ENCODE measurements at regions not wholly inside any gene's neighbourhood (a gene's known extent, or its start where the extent isn't known, plus 50 kb on each side); places are given as distances from the start of the nearest gene placed in this dataset.

- Mint-ChIP-seq H3K4me1 (peaks cover 2% of the 10 kb centered on the region), H3K4me3 (no peak overlapping the region), H3K27ac (no peak overlapping the region), H3K27me3 (peaks cover 11% of the 10 kb centered on the region), H3K36me3 (ENCODE audit: low read depth) (peaks cover 3% of the 10 kb centered on the region)
- ATAC-seq, result no peak
- DNase-seq, result no peak
- H3K9me3 ChIP-seq (ENCODE audit: control insufficient read depth, low read length, poor library complexity, severe bottlenecking), result no peaks in the 10 kb centered on the region
Measured at GRCh38 chr17:77748436-77748835, 210.1 kb upstream of the TNRC6C start.

- no peaks in the 10 kb centered on the region for H3K9me3 ChIP-seq (ENCODE audit: control insufficient read depth, low read length, poor library complexity, severe bottlenecking)
- Mint-ChIP-seq H3K4me3 (no peak overlapping the region), H3K36me3 (ENCODE audit: low read depth) (peaks cover 3% of the 10 kb centered on the region), H3K27me3 (peaks cover 8% of the 10 kb centered on the region), H3K27ac (no peak overlapping the region), H3K4me1 (peaks cover 2% of the 10 kb centered on the region)
- no peak for ATAC-seq
- DNase-seq, result no peak
Measured at GRCh38 chr17:77749321-77749751, 209.2 kb upstream of the TNRC6C start.

GRCh38 chr17:77749989-77750388 lies 208.5 kb upstream of the TNRC6C start:
- Mint-ChIP-seq H3K27me3 (peaks cover 12% of the 10 kb centered on the region), H3K27ac (no peak overlapping the region), H3K4me1 (peaks cover 2% of the 10 kb centered on the region), H3K36me3 (ENCODE audit: low read depth) (peaks cover 2% of the 10 kb centered on the region), H3K4me3 (no peak overlapping the region)
- DNase-seq, result no peak
- no peak for ATAC-seq
- no peaks in the 10 kb centered on the region for H3K9me3 ChIP-seq (ENCODE audit: control insufficient read depth, low read length, poor library complexity, severe bottlenecking)

GRCh38 chr17:77750427-77751043 lies 208.0 kb upstream of the TNRC6C start:
- peaks cover 2% of the 10 kb centered on the region for H3K4me1 Mint-ChIP-seq
- peaks cover 12% of the 10 kb centered on the region for H3K27me3 Mint-ChIP-seq
- no peaks in the 10 kb centered on the region for H3K9me3 ChIP-seq (ENCODE audit: control insufficient read depth, low read length, poor library complexity, severe bottlenecking)
- no peak overlapping the region for H3K27ac Mint-ChIP-seq
- ATAC-seq (no peak), DNase-seq (no peak)
- H3K36me3 Mint-ChIP-seq (ENCODE audit: low read depth), result peaks cover 2% of the 10 kb centered on the region
- no peak overlapping the region for H3K4me3 Mint-ChIP-seq

- ATAC-seq, result no peak
- DNase-seq, result no peak
- H3K9me3 ChIP-seq (ENCODE audit: control insufficient read depth, low read length, poor library complexity, severe bottlenecking), result no peaks in the 10 kb centered on the region
- Mint-ChIP-seq H3K4me3 (no peak overlapping the region), H3K4me1 (peaks cover 2% of the 10 kb centered on the region), H3K36me3 (ENCODE audit: low read depth) (peaks cover 2% of the 10 kb centered on the region), H3K27ac (no peak overlapping the region), H3K27me3 (peaks cover 6% of the 10 kb centered on the region)
Measured at GRCh38 chr17:77753246-77753645, 205.3 kb upstream of the TNRC6C start.

- Mint-ChIP-seq H3K4me1 (peaks cover 2% of the 10 kb centered on the region), H3K4me3 (no peak overlapping the region), H3K36me3 (ENCODE audit: low read depth) (peaks cover 2% of the 10 kb centered on the region), H3K27ac (no peak overlapping the region), H3K27me3 (peaks cover 5% of the 10 kb centered on the region)
- ATAC-seq (no peak), DNase-seq (no peak)
- H3K9me3 ChIP-seq (ENCODE audit: control insufficient read depth, low read length, poor library complexity, severe bottlenecking), result no peaks in the 10 kb centered on the region
Measured at GRCh38 chr17:77753691-77754245, 204.7 kb upstream of the TNRC6C start.

DNA sequence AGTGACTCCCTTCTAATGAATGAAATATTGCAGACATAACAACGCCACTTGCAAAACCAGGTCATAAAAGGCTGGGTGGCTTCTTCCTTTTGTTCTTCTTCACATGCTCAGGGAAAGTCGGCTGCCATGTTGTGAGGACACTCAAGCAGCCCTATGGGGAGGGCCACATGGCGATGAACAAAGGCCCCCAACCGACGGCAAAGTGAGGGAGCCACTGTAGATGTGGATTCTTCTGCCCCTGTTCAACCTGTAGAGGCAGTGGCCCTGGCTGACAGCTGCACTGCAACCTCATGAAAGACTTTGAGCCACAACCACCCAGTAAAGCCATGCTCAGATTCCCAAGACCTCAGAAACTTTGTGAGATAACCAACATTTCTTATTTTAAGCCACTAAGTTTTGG lies 203.5 kb upstream of the TNRC6C start:
- H3K9me3 ChIP-seq (ENCODE audit: control insufficient read depth, low read length, poor library complexity, severe bottlenecking), result no peaks in the 10 kb centered on the region
- DNase-seq (no peak), ATAC-seq (no peak)
- H3K4me3 Mint-ChIP-seq, result no peak overlapping the region
- H3K27ac Mint-ChIP-seq, result no peak overlapping the region
- no peaks in the 10 kb centered on the region for H3K4me1 Mint-ChIP-seq
- H3K27me3 Mint-ChIP-seq, result peaks cover 5% of the 10 kb centered on the region
- H3K36me3 Mint-ChIP-seq (ENCODE audit: low read depth), result peaks cover 2% of the 10 kb centered on the region

DNA sequence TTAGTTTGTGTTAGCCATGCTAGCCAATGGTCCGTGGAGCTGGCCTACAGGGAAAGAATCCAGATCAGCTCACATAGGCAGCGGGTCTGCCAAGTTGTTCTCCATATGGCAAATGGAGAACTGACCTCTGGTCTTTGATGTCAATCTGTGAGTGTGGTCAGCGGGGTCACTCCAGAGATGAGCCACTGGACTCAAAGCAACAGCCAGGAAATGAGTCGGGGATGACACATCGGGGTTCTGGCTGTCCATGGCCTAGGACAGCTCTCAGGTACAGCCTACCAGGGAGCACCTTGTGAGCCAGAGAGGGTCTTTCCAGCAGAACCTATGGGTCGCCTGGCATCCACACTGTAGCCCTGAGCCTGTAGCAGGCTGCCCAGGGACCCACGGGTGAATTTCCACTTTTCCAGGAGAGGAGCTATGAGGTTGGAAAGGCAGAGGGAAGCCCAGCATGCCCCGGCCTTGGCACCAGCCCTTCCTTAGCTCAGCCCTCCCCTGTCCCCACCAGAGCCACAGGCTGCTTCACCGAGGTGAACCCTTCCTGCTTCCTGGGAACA lies 203.0 kb upstream of the TNRC6C start:
- ATAC-seq (no peak), DNase-seq (no peak)
- Mint-ChIP-seq H3K4me3 (no peak overlapping the region), H3K27me3 (peaks cover 5% of the 10 kb centered on the region), H3K36me3 (ENCODE audit: low read depth) (peaks cover 2% of the 10 kb centered on the region), H3K4me1 (no peaks in the 10 kb centered on the region), H3K27ac (no peak overlapping the region)
- H3K9me3 ChIP-seq (ENCODE audit: control insufficient read depth, low read length, poor library complexity, severe bottlenecking), result no peaks in the 10 kb centered on the region

GRCh38 chr17:77756028-77756427 lies 202.5 kb upstream of the TNRC6C start:
- no peak overlapping the region for H3K4me3 Mint-ChIP-seq
- ATAC-seq (no peak), DNase-seq (no peak)
- H3K9me3 ChIP-seq (ENCODE audit: control insufficient read depth, low read length, poor library complexity, severe bottlenecking), result no peaks in the 10 kb centered on the region
- H3K27me3 Mint-ChIP-seq, result peaks cover 5% of the 10 kb centered on the region
- H3K4me1 Mint-ChIP-seq, result no peaks in the 10 kb centered on the region
- no peak overlapping the region for H3K27ac Mint-ChIP-seq
- H3K36me3 Mint-ChIP-seq (ENCODE audit: low read depth), result peaks cover 2% of the 10 kb centered on the region

- Mint-ChIP-seq H3K36me3 (ENCODE audit: low read depth) (peaks cover 2% of the 10 kb centered on the region), H3K4me3 (no peak overlapping the region), H3K4me1 (no peaks in the 10 kb centered on the region), H3K27me3 (peaks cover 5% of the 10 kb centered on the region), H3K27ac (no peak overlapping the region)
- H3K9me3 ChIP-seq (ENCODE audit: control insufficient read depth, low read length, poor library complexity, severe bottlenecking), result no peaks in the 10 kb centered on the region
- ATAC-seq (no peak), DNase-seq (no peak)
Measured at GRCh38 chr17:77756846-77757560, 201.5 kb upstream of the TNRC6C start.

DNA sequence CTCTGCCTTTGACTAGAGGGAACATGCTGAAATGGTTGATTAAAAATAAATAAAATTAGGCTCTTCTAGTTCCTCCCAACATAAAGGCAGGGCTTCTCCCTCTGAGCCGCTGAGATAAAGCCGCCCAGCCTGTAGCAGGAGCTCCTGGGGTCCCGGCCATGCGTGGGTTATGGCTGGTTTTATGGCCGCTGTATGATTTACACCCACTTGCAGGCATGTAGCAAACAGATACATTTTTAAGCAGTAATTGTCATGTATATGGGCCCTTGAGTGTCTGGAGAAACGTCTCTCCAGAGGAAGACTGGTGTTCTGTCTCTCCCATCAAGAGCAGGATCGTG lies 201.0 kb upstream of the TNRC6C start:
- Mint-ChIP-seq H3K36me3 (ENCODE audit: low read depth) (peaks cover 2% of the 10 kb centered on the region), H3K27me3 (peaks cover 5% of the 10 kb centered on the region), H3K4me1 (no peaks in the 10 kb centered on the region), H3K27ac (no peak overlapping the region), H3K4me3 (no peak overlapping the region)
- DNase-seq, result no peak
- H3K9me3 ChIP-seq (ENCODE audit: control insufficient read depth, low read length, poor library complexity, severe bottlenecking), result no peaks in the 10 kb centered on the region
- ATAC-seq, result no peak

DNA sequence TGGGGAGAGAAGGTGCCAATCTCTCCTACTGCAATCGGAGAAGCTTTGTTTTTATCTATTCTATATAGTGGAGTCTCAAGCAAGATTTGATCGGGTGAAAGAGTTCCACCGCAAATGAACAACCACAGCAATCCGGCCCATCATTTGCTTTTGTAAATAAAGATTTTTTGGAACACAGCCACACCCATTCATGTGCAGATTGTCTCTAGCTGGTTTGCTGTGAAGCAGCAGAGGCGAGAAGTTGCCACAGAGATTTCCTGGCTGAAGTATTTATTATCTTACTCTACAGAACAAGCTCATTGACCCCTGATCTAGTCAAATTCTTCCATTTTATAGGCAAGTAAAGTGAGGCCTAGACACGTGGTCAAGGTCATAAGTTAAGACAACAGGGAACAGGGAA lies 195.5 kb upstream of the TNRC6C start:
- DNase-seq, result no peak

DNA sequence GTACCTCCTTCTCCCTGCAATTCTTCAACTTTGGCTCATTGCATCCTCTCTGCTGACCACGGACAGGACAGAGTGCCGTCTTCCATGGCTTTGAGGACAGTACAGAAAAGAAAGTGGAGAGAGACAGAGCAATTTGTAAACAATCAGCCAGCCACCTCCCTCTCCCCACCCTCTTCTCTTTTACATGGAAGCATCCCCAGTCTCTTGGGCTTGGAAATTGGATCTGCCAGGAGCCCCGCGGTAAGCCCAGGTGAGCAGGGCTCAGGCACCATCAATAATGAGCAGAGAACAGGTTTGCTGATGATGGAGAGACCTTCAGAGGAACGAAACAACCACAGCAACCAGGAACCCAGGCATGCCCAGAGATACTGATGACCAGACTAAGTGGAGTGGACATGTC lies 194.9 kb upstream of the TNRC6C start:
- Mint-ChIP-seq H3K4me1 (no peaks in the 10 kb centered on the region), H3K36me3 (ENCODE audit: low read depth) (peaks cover 3% of the 10 kb centered on the region), H3K4me3 (no peak overlapping the region), H3K27me3 (peaks cover 22% of the 10 kb centered on the region), H3K27ac (peak overlapping the region; percentile 24)
- no peak for DNase-seq
- ATAC-seq, result no peak
- H3K9me3 ChIP-seq (ENCODE audit: control insufficient read depth, low read length, poor library complexity, severe bottlenecking), result no peaks in the 10 kb centered on the region

More for the DNA sequence above, 195.5 kb upstream of the TNRC6C start:
- Mint-ChIP-seq H3K27me3 (peaks cover 22% of the 10 kb centered on the region), H3K4me3 (no peak overlapping the region), H3K27ac (no peak overlapping the region), H3K36me3 (ENCODE audit: low read depth) (peaks cover 3% of the 10 kb centered on the region), H3K4me1 (no peaks in the 10 kb centered on the region)
- no peak for ATAC-seq
- H3K9me3 ChIP-seq (ENCODE audit: control insufficient read depth, low read length, poor library complexity, severe bottlenecking), result no peaks in the 10 kb centered on the region
